Head of caudate nucleus (tissue), 42 donors: ENCODE measurements at regions not wholly inside any gene's neighbourhood (a gene's known extent, or its start where the extent isn't known, plus 50 kb on each side); places are given as distances from the start of the nearest gene placed in this dataset.

Experiments
- DNase-seq, 42 donors: peaks; one replicate each; pipeline versions ENCODE4 v3.0.0 to v3.0.0-alpha.2; 2020 to 2021; ENCODE audit warnings: mixed read lengths in 7 of 42
- intact Hi-C: fragments of 100-400 bp; cut with DNase I; formaldehyde crosslinking; loops from one replicate; pipeline ENCODE4 v1.15.0; 2022

- intact Hi-C loops = no loop called here
- no peak for DNase-seq
Measured at GRCh38 chr14:28681681-28682080, 84.9 kb upstream of the FOXG1 start.

- intact Hi-C loops = no loop called here
- DNase-seq = no peak
Measured at GRCh38 chr14:28690029-28690692, 76.4 kb upstream of the FOXG1 start.

- intact Hi-C loops = no loop called here
- DNase-seq = no peak
Measured at GRCh38 chr14:28695109-28695508, 71.5 kb upstream of the FOXG1 start.

- intact Hi-C loops = no loop called here
- DNase-seq = no peak
Measured at GRCh38 chr14:28701733-28702132, 64.9 kb upstream of the FOXG1 start.

GRCh38 chr14:28703482-28703881 is 63.1 kb upstream of the FOXG1 start:
- no peak for DNase-seq
- intact Hi-C loops = no loop called here

GRCh38 chr14:28704153-28704552 is 62.4 kb upstream of the FOXG1 start:
- intact Hi-C loops = no loop called here
- no peak for DNase-seq

GRCh38 chr14:28707814-28708213 is 58.8 kb upstream of the FOXG1 start:
- intact Hi-C loops = no loop called here
- DNase-seq = peak in 5 of 42 donors; percentile 4 to 17 (median 14)

- intact Hi-C loops = no loop called here
- no peak for DNase-seq
Measured at GRCh38 chr14:28709571-28710305, 56.8 kb upstream of the FOXG1 start.
